Neutrophil (primary cell): ENCODE measurements at regions not wholly inside any gene's neighbourhood (a gene's known extent, or its start where the extent isn't known, plus 50 kb on each side); places are given as distances from the start of the nearest gene placed in this dataset.
"Not testable (repeated sequence)": the region's sequence is repeated elsewhere in the genome, so short reads cannot be mapped to it uniquely, and the experiment has no call there.

Source experiments
- H3K27ac ChIP-seq: fragments of 200-600 bp; sonication (generic); 2 replicates; pipeline ENCODE4 v1.5.1; 2016; ENCODE audit warnings: mild to moderate bottlenecking, moderate library complexity
- H3K27me3 ChIP-seq: fragments of 200-600 bp; sonication (generic); 2 replicates; pipeline ENCODE4 v1.6.0; 2016; ENCODE audit warnings: mild to moderate bottlenecking
- H3K36me3 ChIP-seq: fragments of 200-600 bp; sonication (generic); 2 replicates; pipeline ENCODE4 v1.5.1; 2017
- H3K4me1 ChIP-seq, 2 experiments: fragments of 200-600 bp in 1 of 2; sonication (generic) in 1 of 2; 1 replicate in 1 of 2; 2 replicates in 1 of 2; pipeline versions ENCODE4 v1.5.1 to v1.6.1; 2013 to 2016; ENCODE audit warnings: low read depth in 1 of 2, low read length in 1 of 2, mild to moderate bottlenecking in 1 of 2, moderate library complexity in 1 of 2; ENCODE audit not compliant: control insufficient read depth in 1 of 2, insufficient read depth in 1 of 2
- H3K4me3 ChIP-seq, 2 experiments: fragments of 200-600 bp in 1 of 2; sonication (generic) in 1 of 2; 1 replicate in 1 of 2; 2 replicates in 1 of 2; pipeline ENCODE4 v1.5.1; 2013 to 2016; ENCODE audit warnings: low read depth in 1 of 2, low read length in 1 of 2, mild to moderate bottlenecking in 1 of 2, moderate library complexity in 1 of 2
- H3K9me3 ChIP-seq: fragments of 200-600 bp; sonication (generic); 2 replicates; pipeline ENCODE4 v1.5.1; 2016
- TF ChIP-seq, protein P1 (sequence below): fragments of 200-600 bp; sonication (generic); IDR thresholded peaks from 2 replicates; pipeline ENCODE4 v1.5.1; 2016; ENCODE audit warnings: antibody characterized with exemption

GRCh38 chr7:156036153-156036552 is 223.9 kb upstream of the SHH start:
- Histone ChIP-seq H3K36me3 (no peaks in the 10 kb centered on the region), H3K9me3 (no peaks in the 10 kb centered on the region), H3K4me3 (no peak overlapping the region), H3K27ac (no peak overlapping the region), H3K27me3 (no peaks in the 10 kb centered on the region), H3K4me1 (no peaks in the 10 kb centered on the region)
- TF ChIP-seq, protein P1, sequence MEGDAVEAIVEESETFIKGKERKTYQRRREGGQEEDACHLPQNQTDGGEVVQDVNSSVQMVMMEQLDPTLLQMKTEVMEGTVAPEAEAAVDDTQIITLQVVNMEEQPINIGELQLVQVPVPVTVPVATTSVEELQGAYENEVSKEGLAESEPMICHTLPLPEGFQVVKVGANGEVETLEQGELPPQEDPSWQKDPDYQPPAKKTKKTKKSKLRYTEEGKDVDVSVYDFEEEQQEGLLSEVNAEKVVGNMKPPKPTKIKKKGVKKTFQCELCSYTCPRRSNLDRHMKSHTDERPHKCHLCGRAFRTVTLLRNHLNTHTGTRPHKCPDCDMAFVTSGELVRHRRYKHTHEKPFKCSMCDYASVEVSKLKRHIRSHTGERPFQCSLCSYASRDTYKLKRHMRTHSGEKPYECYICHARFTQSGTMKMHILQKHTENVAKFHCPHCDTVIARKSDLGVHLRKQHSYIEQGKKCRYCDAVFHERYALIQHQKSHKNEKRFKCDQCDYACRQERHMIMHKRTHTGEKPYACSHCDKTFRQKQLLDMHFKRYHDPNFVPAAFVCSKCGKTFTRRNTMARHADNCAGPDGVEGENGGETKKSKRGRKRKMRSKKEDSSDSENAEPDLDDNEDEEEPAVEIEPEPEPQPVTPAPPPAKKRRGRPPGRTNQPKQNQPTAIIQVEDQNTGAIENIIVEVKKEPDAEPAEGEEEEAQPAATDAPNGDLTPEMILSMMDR, result no peak

- not testable (repeated sequence) for H3K27me3 ChIP-seq, H3K4me1 ChIP-seq, H3K27ac ChIP-seq, H3K36me3 ChIP-seq, H3K9me3 ChIP-seq, H3K4me3 ChIP-seq
These were observed 223.1 kb upstream of the SHH start for GRCh38 chr7:156035387-156035786.

DNA sequence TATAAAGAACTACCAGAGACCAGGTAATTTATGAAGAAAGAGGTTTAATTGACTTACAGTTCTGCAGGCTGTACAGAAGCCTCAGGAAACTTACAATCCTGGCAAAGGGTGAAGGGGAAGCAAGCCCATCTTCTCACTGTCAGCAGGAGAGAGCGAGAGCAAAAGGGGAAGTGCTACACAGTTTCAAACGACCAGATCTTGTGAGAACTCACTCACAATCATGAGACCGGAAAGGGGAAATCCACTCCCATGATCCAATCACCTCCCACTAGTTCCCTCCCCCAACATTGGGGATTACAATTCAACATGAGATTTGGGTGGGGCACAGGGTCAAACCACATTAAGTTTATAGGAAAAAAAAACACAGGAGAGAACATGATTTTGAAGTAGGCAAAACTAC is 222.1 kb upstream of the SHH start:
- H3K27ac ChIP-seq, result no peak overlapping the region
- TF ChIP-seq, protein P1, result no peak
- no peaks in the 10 kb centered on the region for H3K4me1 ChIP-seq
- no peaks in the 10 kb centered on the region for H3K27me3 ChIP-seq
- H3K36me3 ChIP-seq, result no peaks in the 10 kb centered on the region
- no peak overlapping the region for H3K4me3 ChIP-seq
- no peaks in the 10 kb centered on the region for H3K9me3 ChIP-seq

DNA sequence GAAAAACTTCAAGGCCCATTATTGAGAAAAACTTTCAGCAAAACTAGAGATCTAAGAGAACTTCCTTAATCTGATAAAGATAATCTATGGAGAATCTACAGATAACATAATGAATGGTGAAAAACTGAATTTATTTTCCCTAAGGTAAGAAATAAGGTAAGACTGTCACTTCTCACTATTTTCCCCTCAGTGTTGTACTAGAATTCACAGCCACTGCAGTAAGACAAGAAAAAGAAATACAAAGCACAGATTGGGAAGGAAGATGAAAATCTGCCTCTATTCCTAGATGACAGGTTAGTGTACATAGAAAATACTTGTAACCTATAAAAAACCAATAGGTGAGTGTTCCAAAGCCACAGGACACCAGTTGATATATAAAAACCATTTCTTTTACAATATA is 220.7 kb upstream of the SHH start:
- H3K4me3 ChIP-seq, result no peak overlapping the region
- no peaks in the 10 kb centered on the region for H3K36me3 ChIP-seq
- no peaks in the 10 kb centered on the region for H3K4me1 ChIP-seq
- H3K27me3 ChIP-seq, result no peaks in the 10 kb centered on the region
- no peak overlapping the region for H3K27ac ChIP-seq
- TF ChIP-seq, protein P1, result no peak
- no peaks in the 10 kb centered on the region for H3K9me3 ChIP-seq

DNA sequence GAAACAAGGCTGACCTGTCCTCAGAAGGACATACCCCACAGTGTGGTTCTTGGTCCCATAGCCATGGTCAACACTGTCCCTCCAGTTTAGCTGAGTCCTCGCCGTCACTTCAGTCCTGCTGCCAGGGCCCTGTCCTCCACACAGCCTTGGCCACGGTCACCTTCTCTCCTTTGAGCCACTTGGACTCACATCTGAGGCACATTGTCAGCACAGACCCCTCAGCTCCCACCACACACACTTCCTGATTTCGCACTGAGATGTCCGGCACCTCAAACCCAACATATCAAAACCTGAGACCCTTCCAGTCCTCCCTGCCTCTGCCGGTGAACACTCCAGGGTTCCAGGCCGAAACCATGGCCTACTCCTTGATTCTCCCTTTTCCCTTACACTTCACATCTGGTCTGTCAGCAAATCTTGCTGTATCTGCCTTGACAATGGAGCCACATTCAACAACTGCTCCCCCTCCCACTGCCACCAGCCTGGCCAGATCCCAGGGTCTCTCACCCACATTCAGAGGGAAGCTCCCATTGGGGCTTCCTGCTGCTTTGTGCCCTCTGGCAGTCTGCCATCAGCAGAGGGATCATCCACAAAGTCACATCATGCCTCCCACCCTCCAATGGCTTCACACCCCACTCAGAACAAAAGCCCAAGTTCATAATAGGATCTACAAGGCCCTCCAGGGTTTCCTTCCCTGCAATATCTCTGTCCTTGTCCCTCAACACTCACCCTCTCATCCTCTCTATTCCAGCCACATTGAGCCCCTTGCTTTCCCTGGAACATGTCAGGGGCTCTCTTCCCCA is 219.6 kb upstream of the SHH start:
- TF ChIP-seq, protein P1, result no peak
- no peaks in the 10 kb centered on the region for H3K27me3 ChIP-seq
- no peak overlapping the region for H3K27ac ChIP-seq
- no peak overlapping the region for H3K4me3 ChIP-seq
- H3K9me3 ChIP-seq, result no peaks in the 10 kb centered on the region
- no peaks in the 10 kb centered on the region for H3K36me3 ChIP-seq
- no peaks in the 10 kb centered on the region for H3K4me1 ChIP-seq

GRCh38 chr7:156029460-156030007 is 217.3 kb upstream of the SHH start:
- H3K4me1 ChIP-seq, result no peaks in the 10 kb centered on the region
- H3K36me3 ChIP-seq, result no peaks in the 10 kb centered on the region
- no peak overlapping the region for H3K4me3 ChIP-seq
- H3K9me3 ChIP-seq, result no peaks in the 10 kb centered on the region
- H3K27me3 ChIP-seq, result no peaks in the 10 kb centered on the region
- TF ChIP-seq, protein P1, result no peak
- no peak overlapping the region for H3K27ac ChIP-seq
